ENCODE measurements at regions not wholly inside any gene's neighbourhood (a gene's known extent, or its start where the extent isn't known, plus 50 kb on each side); places are given as distances from the start of the nearest gene placed in this dataset.

- TF ChIP-seq CTCF (IDR thresholded peaks at IDR 0.05; ENCODE audit: insufficient read depth, low read length, poor library complexity, severe bottlenecking) (no peak), EZH2phosphoT487 (conservative IDR thresholded peaks at IDR 0.05; ENCODE audit: low read length) (no peak)
- H3K36me3 ChIP-seq (ENCODE audit: low read length) = no peaks in the 10 kb centered on the region
- H4K20me1 ChIP-seq (ENCODE audit: low read depth, low read length) = no peaks in the 10 kb centered on the region
- no peak overlapping the region for H3K4me3 ChIP-seq (ENCODE audit: insufficient read depth, low read length, poor library complexity, severe bottlenecking)
- H3K4me2 ChIP-seq (ENCODE audit: low read depth, low read length, poor library complexity, severe bottlenecking) = no peak overlapping the region
- H3F3A ChIP-seq (ENCODE audit: insufficient read depth) = no peaks in the 10 kb centered on the region
- H2AFZ ChIP-seq (ENCODE audit: low read depth, low read length, severe bottlenecking) = no peak overlapping the region
- no peaks in the 10 kb centered on the region for H3K27me3 ChIP-seq (ENCODE audit: low read length)
- no peak overlapping the region for H3K9ac ChIP-seq (ENCODE audit: low read length)
- no peaks in the 10 kb centered on the region for H3K79me2 ChIP-seq (ENCODE audit: insufficient read depth, low read length)
- no peaks in the 10 kb centered on the region for H3K9me3 ChIP-seq (ENCODE audit: insufficient read depth, low read length)
- no peak overlapping the region for H3K27ac ChIP-seq (ENCODE audit: low read depth, low read length)
- no peaks in the 10 kb centered on the region for H3K9me2 ChIP-seq (replicated peaks; ENCODE audit: insufficient read depth, low read length)
Observed at GRCh38 chr3:35380196-35380595, 259.1 kb upstream of the ARPP21 start.

GRCh38 chr3:35383216-35383615, 256.1 kb upstream of the ARPP21 start:
- H2AFZ ChIP-seq (ENCODE audit: low read depth, low read length, severe bottlenecking) = no peak overlapping the region
- no peak overlapping the region for H3K27ac ChIP-seq (ENCODE audit: low read depth, low read length)
- H3K9me2 ChIP-seq (replicated peaks; ENCODE audit: insufficient read depth, low read length) = no peaks in the 10 kb centered on the region
- no peak for TF ChIP-seq CTCF (IDR thresholded peaks at IDR 0.05; ENCODE audit: insufficient read depth, low read length, poor library complexity, severe bottlenecking)
- no peak for TF ChIP-seq EZH2phosphoT487 (conservative IDR thresholded peaks at IDR 0.05; ENCODE audit: low read length)
- no peaks in the 10 kb centered on the region for H3F3A ChIP-seq (ENCODE audit: insufficient read depth)
- H3K27me3 ChIP-seq (ENCODE audit: low read length) = no peaks in the 10 kb centered on the region
- H3K36me3 ChIP-seq (ENCODE audit: low read length) = no peaks in the 10 kb centered on the region
- no peak overlapping the region for H3K4me2 ChIP-seq (ENCODE audit: low read depth, low read length, poor library complexity, severe bottlenecking)
- H4K20me1 ChIP-seq (ENCODE audit: low read depth, low read length) = no peaks in the 10 kb centered on the region
- no peak overlapping the region for H3K9ac ChIP-seq (ENCODE audit: low read length)
- H3K4me3 ChIP-seq (ENCODE audit: insufficient read depth, low read length, poor library complexity, severe bottlenecking) = no peak overlapping the region
- H3K9me3 ChIP-seq (ENCODE audit: insufficient read depth, low read length) = no peaks in the 10 kb centered on the region
- no peaks in the 10 kb centered on the region for H3K79me2 ChIP-seq (ENCODE audit: insufficient read depth, low read length)

- H3K79me2 ChIP-seq (ENCODE audit: insufficient read depth, low read length) = no peaks in the 10 kb centered on the region
- no peaks in the 10 kb centered on the region for H3K9me3 ChIP-seq (ENCODE audit: insufficient read depth, low read length)
- no peaks in the 10 kb centered on the region for H3F3A ChIP-seq (ENCODE audit: insufficient read depth)
- H4K20me1 ChIP-seq (ENCODE audit: low read depth, low read length) = no peaks in the 10 kb centered on the region
- TF ChIP-seq EZH2phosphoT487 (conservative IDR thresholded peaks at IDR 0.05; ENCODE audit: low read length) = no peak
- no peak overlapping the region for H2AFZ ChIP-seq (ENCODE audit: low read depth, low read length, severe bottlenecking)
- no peak overlapping the region for H3K4me3 ChIP-seq (ENCODE audit: insufficient read depth, low read length, poor library complexity, severe bottlenecking)
- no peaks in the 10 kb centered on the region for H3K9me2 ChIP-seq (replicated peaks; ENCODE audit: insufficient read depth, low read length)
- no peaks in the 10 kb centered on the region for H3K36me3 ChIP-seq (ENCODE audit: low read length)
- H3K9ac ChIP-seq (ENCODE audit: low read length) = no peak overlapping the region
- no peaks in the 10 kb centered on the region for H3K27me3 ChIP-seq (ENCODE audit: low read length)
- no peak overlapping the region for H3K27ac ChIP-seq (ENCODE audit: low read depth, low read length)
- no peak overlapping the region for H3K4me2 ChIP-seq (ENCODE audit: low read depth, low read length, poor library complexity, severe bottlenecking)
Observed at GRCh38 chr3:35383719-35384555, 255.4 kb upstream of the ARPP21 start.

- no peaks in the 10 kb centered on the region for H4K20me1 ChIP-seq (ENCODE audit: low read depth, low read length)
- H3F3A ChIP-seq (ENCODE audit: insufficient read depth) = no peaks in the 10 kb centered on the region
- no peak overlapping the region for H3K4me3 ChIP-seq (ENCODE audit: insufficient read depth, low read length, poor library complexity, severe bottlenecking)
- no peak overlapping the region for H2AFZ ChIP-seq (ENCODE audit: low read depth, low read length, severe bottlenecking)
- H3K27ac ChIP-seq (ENCODE audit: low read depth, low read length) = no peak overlapping the region
- H3K9me3 ChIP-seq (ENCODE audit: insufficient read depth, low read length) = no peaks in the 10 kb centered on the region
- no peaks in the 10 kb centered on the region for H3K36me3 ChIP-seq (ENCODE audit: low read length)
- TF ChIP-seq CTCF (IDR thresholded peaks at IDR 0.05; ENCODE audit: insufficient read depth, low read length, poor library complexity, severe bottlenecking) = no peak
- no peak for TF ChIP-seq EZH2phosphoT487 (conservative IDR thresholded peaks at IDR 0.05; ENCODE audit: low read length)
- no peaks in the 10 kb centered on the region for H3K27me3 ChIP-seq (ENCODE audit: low read length)
- no peak overlapping the region for H3K9ac ChIP-seq (ENCODE audit: low read length)
- no peaks in the 10 kb centered on the region for H3K79me2 ChIP-seq (ENCODE audit: insufficient read depth, low read length)
- H3K9me2 ChIP-seq (replicated peaks; ENCODE audit: insufficient read depth, low read length) = no peaks in the 10 kb centered on the region
- H3K4me2 ChIP-seq (ENCODE audit: low read depth, low read length, poor library complexity, severe bottlenecking) = no peak overlapping the region
Observed at GRCh38 chr3:35385271-35385670, 254.1 kb upstream of the ARPP21 start.
